Esophagus squamous epithelium (tissue), 5 donors: ENCODE measurements at regions not wholly inside any gene's neighbourhood (a gene's known extent, or its start where the extent isn't known, plus 50 kb on each side); places are given as distances from the start of the nearest gene placed in this dataset.
"Not testable (repeated sequence)": the region's sequence is repeated elsewhere in the genome, so short reads cannot be mapped to it uniquely, and the experiment has no call there.

Experiments
- DNase-seq: peaks from one replicate; lab custom pipeline; 2025; lab: John Stamatoyannopoulos, UW
- H3K27ac ChIP-seq, 4 donors: fragments of 200-600 bp; sonication (generic); one replicate each; pipeline ENCODE4 v1.5.1; 2016 to 2019; ENCODE audit warnings: mild to moderate bottlenecking in 1 of 4
- H3K27me3 ChIP-seq, 4 donors: fragments of 200-600 bp; sonication (generic); 1 replicate in 3 of 4; 2 replicates in 1 of 4; pipeline versions ENCODE4 v1.5.1 to v1.6.0; 2017 to 2021; ENCODE audit warnings: antibody characterized with exemption in 1 of 4
- H3K36me3 ChIP-seq, 3 donors: fragments of 200-600 bp; sonication (generic); one replicate each; pipeline ENCODE4 v1.5.1; 2016 to 2019
- H3K4me1 ChIP-seq, 3 donors: fragments of 200-600 bp; sonication (generic); one replicate each; pipeline ENCODE4 v1.5.1; 2017 to 2019
- H3K4me3 ChIP-seq, 4 donors: fragments of 200-600 bp; sonication (generic); 1 replicate in 3 of 4; 2 replicates in 1 of 4; pipeline ENCODE4 v1.5.1; 2016 to 2019; ENCODE audit warnings: mild to moderate bottlenecking in 2 of 4, moderate library complexity in 1 of 4
- H3K9me3 ChIP-seq, 3 donors: fragments of 200-600 bp; sonication (generic); one replicate each; pipeline ENCODE4 v1.5.1; 2016 to 2019
- CTCF ChIP-seq, 6 experiments: fragments of 450-650 bp in 4 of 6; fragments of 200-600 bp in 2 of 6; sonication (generic) in 2 of 6; IDR thresholded peaks; one replicate each; pipeline ENCODE4 v1.5.1; 2016 to 2019; ENCODE audit warnings: antibody characterized with exemption in 6 of 6, mild to moderate bottlenecking in 4 of 6, moderate library complexity in 4 of 6
- POLR2A ChIP-seq, 4 donors: fragments of 450-650 bp; IDR thresholded peaks; one replicate each; pipeline ENCODE4 v1.6.1; 2017; ENCODE audit warnings: antibody characterized with exemption in 4 of 4, mild to moderate bottlenecking in 4 of 4, moderate library complexity in 3 of 4
- WGBS, 2 donors: methylation state at CpG; one replicate each; pipeline ENCODE4 v1.1.5; 2018; 5-methylcytosine and 5-hydroxymethylcytosine counted together
- intact Hi-C: fragments of 100-400 bp; cut with DNase I; formaldehyde crosslinking; loops from one replicate; pipeline ENCODE4 v1.15.0; 2022
- donor health status: DM: yes; HTN: yes; CAD: no.

- no peak for DNase-seq
- Histone ChIP-seq H3K27ac (no peak overlapping the region), H3K4me1 (no peaks in the 10 kb centered on the region), H3K36me3 (no peaks in the 10 kb centered on the region), H3K4me3 (no peak overlapping the region), H3K27me3 (no peaks in the 10 kb centered on the region), H3K9me3 (no peaks in the 10 kb centered on the region)
- TF ChIP-seq POLR2A (IDR thresholded peaks at IDR 0.05) (no peak), CTCF (IDR thresholded peaks at IDR 0.05) (no peak)
- 74 to 80% methylated on average over 1 of the region's 1 CpG for WGBS, 2 donors
- intact Hi-C loops = no loop called here
Observed at GRCh38 chr5:164145458-164145857, 640.0 kb downstream of the MAT2B start.

GRCh38 chr5:164146223-164146622 is 640.8 kb downstream of the MAT2B start:
- no peaks in the 10 kb centered on the region for H3K27me3 ChIP-seq
- intact Hi-C loops = no loop called here
- TF ChIP-seq POLR2A (IDR thresholded peaks at IDR 0.05) (no peak), CTCF (IDR thresholded peaks at IDR 0.05) (no peak)
- WGBS, 2 donors = 84 to 91% methylated on average over 4 of the region's 4 CpGs
- no peaks in the 10 kb centered on the region for H3K4me1 ChIP-seq
- no peak overlapping the region for H3K27ac ChIP-seq
- no peak for DNase-seq
- no peaks in the 10 kb centered on the region for H3K36me3 ChIP-seq
- no peak overlapping the region for H3K4me3 ChIP-seq
- no peaks in the 10 kb centered on the region for H3K9me3 ChIP-seq

GRCh38 chr5:164148292-164148691 is 642.9 kb downstream of the MAT2B start:
- no peak for DNase-seq
- no peaks in the 10 kb centered on the region for H3K9me3 ChIP-seq
- intact Hi-C loops = no loop called here
- no peak overlapping the region for H3K4me3 ChIP-seq
- H3K4me1 ChIP-seq = no peaks in the 10 kb centered on the region
- 47 to 57% methylated on average over 4 of the region's 4 CpGs for WGBS, 2 donors
- H3K27ac ChIP-seq = no peak overlapping the region
- H3K36me3 ChIP-seq = no peaks in the 10 kb centered on the region
- no peaks in the 10 kb centered on the region for H3K27me3 ChIP-seq
- no peak for TF ChIP-seq POLR2A (IDR thresholded peaks at IDR 0.05)
- no peak for TF ChIP-seq CTCF (IDR thresholded peaks at IDR 0.05)

GRCh38 chr5:164152539-164152938 is 647.1 kb downstream of the MAT2B start:
- WGBS, 2 donors = 79 to 83% methylated on average over 1 of the region's 1 CpG
- DNase-seq, intact Hi-C loops, H3K27ac ChIP-seq, H3K4me3 ChIP-seq, H3K9me3 ChIP-seq, H3K27me3 ChIP-seq, H3K36me3 ChIP-seq, H3K4me1 ChIP-seq: not testable (repeated sequence)

- H3K27ac ChIP-seq = no peak overlapping the region
- no peak overlapping the region for H3K4me3 ChIP-seq
- 31 to 34% methylated on average over 4 of the region's 4 CpGs for WGBS, 2 donors
- no peak for DNase-seq
- no peaks in the 10 kb centered on the region for H3K36me3 ChIP-seq
- no peaks in the 10 kb centered on the region for H3K4me1 ChIP-seq
- TF ChIP-seq CTCF (IDR thresholded peaks at IDR 0.05) (no peak), POLR2A (IDR thresholded peaks at IDR 0.05) (no peak)
- H3K27me3 ChIP-seq = no peaks in the 10 kb centered on the region
- no peaks in the 10 kb centered on the region for H3K9me3 ChIP-seq
- intact Hi-C loops = no loop called here
Observed at GRCh38 chr5:164153469-164154172, 648.2 kb downstream of the MAT2B start.

- Histone ChIP-seq H3K9me3 (no peaks in the 10 kb centered on the region), H3K4me1 (no peaks in the 10 kb centered on the region), H3K27me3 (no peaks in the 10 kb centered on the region), H3K36me3 (no peaks in the 10 kb centered on the region), H3K27ac (no peak overlapping the region), H3K4me3 (no peak overlapping the region)
- 87 to 90% methylated on average over 5 of the region's 5 CpGs for WGBS, 2 donors
- no peak for DNase-seq
- TF ChIP-seq POLR2A (IDR thresholded peaks at IDR 0.05) (no peak), CTCF (IDR thresholded peaks at IDR 0.05) (no peak)
- intact Hi-C loops = no loop called here
Observed at GRCh38 chr5:164170814-164171213, 665.4 kb downstream of the MAT2B start.
